ENCODE measurements at regions not wholly inside any gene's neighbourhood (a gene's known extent, or its start where the extent isn't known, plus 50 kb on each side); places are given as distances from the start of the nearest gene placed in this dataset.

GRCh38 chr2:173590276-173590861, 235.7 kb downstream of the CDCA7 start:
- DNase-seq = no peak

- DNase-seq = no peak
Measured at GRCh38 chr2:173593109-173593508, 238.4 kb downstream of the CDCA7 start.

- DNase-seq = no peak
Measured at GRCh38 chr2:173596244-173596643, 241.6 kb downstream of the CDCA7 start.

GRCh38 chr2:173598525-173598924, 243.9 kb downstream of the CDCA7 start:
- no peak for DNase-seq

- no peak for DNase-seq
Measured at GRCh38 chr2:173599821-173600359, 245.2 kb downstream of the CDCA7 start.

GRCh38 chr2:173602153-173602795, 247.6 kb downstream of the CDCA7 start:
- DNase-seq = no peak

- no peak for DNase-seq
Measured at GRCh38 chr2:173605994-173606393, 251.3 kb downstream of the CDCA7 start.

- DNase-seq = no peak
Measured at GRCh38 chr2:173606619-173607248, 252.1 kb downstream of the CDCA7 start.

GRCh38 chr2:173607606-173608311, 253.1 kb downstream of the CDCA7 start:
- no peak for DNase-seq

GRCh38 chr2:173611121-173611520, 256.4 kb downstream of the CDCA7 start:
- no peak for DNase-seq

GRCh38 chr2:173612354-173612753, 257.7 kb downstream of the CDCA7 start:
- no peak for DNase-seq

- no peak for DNase-seq
Measured at GRCh38 chr2:173613386-173613785, 258.7 kb downstream of the CDCA7 start.

GRCh38 chr2:173614265-173614930, 259.7 kb downstream of the CDCA7 start:
- no peak for DNase-seq

GRCh38 chr2:173623438-173624319, 269.0 kb downstream of the CDCA7 start:
- no peak for DNase-seq

GRCh38 chr2:173625315-173625714, 270.6 kb downstream of the CDCA7 start:
- no peak for DNase-seq

GRCh38 chr2:173629076-173629475, 274.4 kb downstream of the CDCA7 start:
- no peak for DNase-seq

GRCh38 chr2:173630425-173631126, 275.9 kb downstream of the CDCA7 start:
- no peak for DNase-seq

GRCh38 chr2:173631127-173631460, 276.4 kb downstream of the CDCA7 start:
- no peak for DNase-seq

- no peak for DNase-seq
Measured at GRCh38 chr2:173644146-173644545, 289.5 kb downstream of the CDCA7 start.

- DNase-seq = no peak
Measured at GRCh38 chr2:173647681-173648311, 293.1 kb downstream of the CDCA7 start.

- no peak for DNase-seq
Measured at GRCh38 chr2:173648816-173649215, 294.1 kb downstream of the CDCA7 start.

Measured in stimulated activated CD4-positive, alpha-beta T cell treated with anti-CD3 and anti-CD28 coated beads, Interleukin-2, amount 100 ng/mL, for 48 hours (primary cell).